Stimulated activated CD8-positive, alpha-beta memory T cell treated with anti-CD3 and anti-CD28 coated beads, Interleukin-2, amount 100 ng/mL, for 48 hours (primary cell): ENCODE measurements at regions not wholly inside any gene's neighbourhood (a gene's known extent, or its start where the extent isn't known, plus 50 kb on each side); places are given as distances from the start of the nearest gene placed in this dataset.

Experiments used
- DNase-seq, 2 donors: peaks; one replicate each; pipeline ENCODE4 v3.0.0-alpha.2; 2020; ENCODE audit warnings: low read depth in 2 of 2

DNA sequence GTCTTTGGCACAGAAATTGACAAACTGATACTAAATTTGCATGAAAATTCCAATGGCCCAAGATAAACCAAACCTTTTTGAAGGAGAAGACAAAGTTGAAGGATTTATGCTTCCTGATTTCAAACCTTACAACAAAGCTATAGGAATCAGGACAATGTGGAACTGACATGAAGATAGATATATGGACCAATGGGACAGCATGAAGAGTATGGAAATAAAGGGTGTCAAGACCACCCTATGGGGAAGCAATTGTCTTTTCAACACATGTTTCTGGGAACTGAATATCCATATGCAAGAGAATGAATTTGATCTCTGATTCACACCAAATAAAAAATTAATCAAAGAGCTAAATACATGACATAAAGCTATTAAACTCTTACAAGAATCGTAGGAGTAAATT, 77.2 kb upstream of the ADARB2 start:
- DNase-seq: no peak

DNA sequence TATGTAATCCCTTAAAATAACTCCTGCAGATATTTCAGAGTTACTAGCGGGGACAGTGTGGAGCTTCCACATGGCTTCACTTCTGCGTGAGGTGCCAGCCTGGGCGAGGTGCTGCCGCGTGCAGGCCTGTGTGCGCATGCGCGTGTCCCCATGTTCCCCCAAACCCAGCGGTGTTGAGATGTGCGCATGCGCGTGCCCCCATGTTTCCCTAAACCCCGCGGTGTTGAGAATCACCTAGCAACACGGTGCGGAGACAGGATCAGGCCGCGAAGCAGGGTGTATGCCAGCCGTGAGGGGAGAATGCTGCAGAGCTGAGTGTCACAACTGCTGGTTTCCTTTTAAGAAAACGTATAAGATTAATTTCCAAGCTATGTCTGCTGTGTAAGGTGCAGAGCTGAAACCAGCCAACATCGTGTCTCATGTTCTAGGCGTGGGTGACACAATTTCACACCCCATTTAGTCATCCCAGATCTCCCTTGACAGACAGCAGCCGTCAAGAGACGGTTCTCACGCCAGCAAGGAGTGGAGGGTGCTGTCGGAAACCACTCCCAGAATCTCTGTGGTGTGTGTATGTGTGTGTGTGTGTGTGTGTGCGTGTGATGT, 71.9 kb upstream of the ADARB2 start:
- DNase-seq: no peak

DNA sequence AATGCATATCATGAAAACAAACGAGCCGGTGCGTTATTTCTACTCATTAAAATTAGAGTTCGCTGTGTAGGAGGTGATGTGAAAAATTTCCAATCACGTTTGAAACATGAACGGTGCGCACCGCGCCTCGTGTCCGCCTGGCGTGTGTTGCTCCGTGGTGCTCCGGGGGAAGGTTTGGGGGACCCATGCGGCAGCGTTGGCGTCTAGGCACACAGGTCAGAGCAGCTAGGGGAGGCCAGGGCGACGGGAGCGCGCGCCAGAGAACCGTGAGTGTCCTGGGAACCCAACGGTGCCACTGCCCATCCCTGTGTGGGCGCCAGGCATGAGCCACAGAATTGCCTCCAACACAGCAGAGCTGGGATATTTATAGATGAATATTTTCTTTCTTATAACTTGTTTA, 70.6 kb upstream of the ADARB2 start:
- DNase-seq: no peak

DNA sequence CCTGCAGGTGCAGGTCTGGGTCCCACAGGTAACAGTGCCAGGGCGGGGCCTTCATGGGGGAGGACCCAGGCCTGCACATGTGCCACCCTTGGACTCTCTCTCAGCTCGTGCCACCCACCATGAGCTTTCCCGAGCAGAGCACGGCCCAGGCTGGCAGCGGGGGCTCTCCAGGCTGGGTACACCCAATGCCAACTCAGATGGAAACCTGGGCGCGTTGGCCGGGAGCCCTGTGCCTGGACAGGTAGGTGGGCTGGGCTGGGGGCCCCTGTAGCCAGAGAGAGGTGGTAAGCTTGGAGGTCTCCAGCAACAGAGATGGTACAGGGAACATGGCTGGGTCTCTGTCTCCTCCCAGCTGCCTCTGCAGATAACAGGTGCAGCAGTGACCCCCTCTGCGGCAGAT, 69.9 kb upstream of the ADARB2 start:
- DNase-seq: no peak

GRCh38 chr10:1802413-1802812, 65.1 kb upstream of the ADARB2 start:
- DNase-seq: no peak

GRCh38 chr10:1788401-1788800, 51.1 kb upstream of the ADARB2 start:
- DNase-seq: no peak
